ENCODE measurements at regions not wholly inside any gene's neighbourhood (a gene's known extent, or its start where the extent isn't known, plus 50 kb on each side); places are given as distances from the start of the nearest gene placed in this dataset.

- no peak overlapping the region for H3K4me3 ChIP-seq (ENCODE audit: low read depth, low read length)
- no peak for DNase-seq (ENCODE audit: low read depth)
Measured at GRCh38 chr17:36702636-36703035, 101.3 kb downstream of the MRM1 start.

GRCh38 chr17:36703860-36704266 lies 102.5 kb downstream of the MRM1 start:
- DNase-seq (ENCODE audit: low read depth) = peak; percentile 40
- no peak overlapping the region for H3K4me3 ChIP-seq (ENCODE audit: low read depth, low read length)
- no peak for TF ChIP-seq CTCF (IDR thresholded peaks at IDR 0.05; ENCODE audit: insufficient read depth, low read depth, low read length)

More at GRCh38 chr17:36702636-36703035, 101.3 kb downstream of the MRM1 start:
- no peak for TF ChIP-seq CTCF (IDR thresholded peaks at IDR 0.05; ENCODE audit: insufficient read depth, low read depth, low read length)

DNA sequence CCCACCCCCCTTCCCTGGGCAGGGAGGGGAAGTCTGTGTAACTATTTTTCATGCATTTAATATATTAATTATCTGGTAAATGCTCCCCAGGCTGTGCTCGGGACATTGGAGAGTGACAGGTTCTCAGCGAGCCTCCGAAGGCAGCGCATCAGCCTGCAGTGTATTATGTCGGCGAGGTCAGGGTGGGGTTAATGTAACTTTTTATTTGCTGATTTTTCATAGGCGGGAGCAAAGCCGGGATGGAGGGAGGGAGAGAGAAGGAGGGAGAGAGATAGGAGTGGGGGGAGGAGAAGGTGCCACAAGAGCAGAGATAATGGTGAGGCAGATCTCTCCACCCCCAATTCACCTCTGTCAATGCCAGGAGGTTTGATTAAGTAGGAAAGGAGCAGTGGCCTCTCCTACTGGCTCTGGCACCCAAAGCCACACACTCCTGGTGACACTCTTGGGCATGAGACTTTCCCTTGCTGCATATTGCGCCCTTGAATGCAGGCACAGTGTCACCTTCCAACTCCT lies 104.0 kb downstream of the MRM1 start:
- no peak for DNase-seq (ENCODE audit: low read depth)
- H3K4me3 ChIP-seq (ENCODE audit: low read depth, low read length) = no peak overlapping the region
- no peak for TF ChIP-seq CTCF (IDR thresholded peaks at IDR 0.05; ENCODE audit: insufficient read depth, low read depth, low read length)

- no peak overlapping the region for H3K4me3 ChIP-seq (ENCODE audit: low read depth, low read length)
- DNase-seq (ENCODE audit: low read depth) = peak; percentile 24
- TF ChIP-seq CTCF (IDR thresholded peaks at IDR 0.05; ENCODE audit: insufficient read depth, low read depth, low read length) = peak; percentile 64
Measured at GRCh38 chr17:36705874-36706731, 104.7 kb downstream of the MRM1 start.

GRCh38 chr17:36707904-36708303 lies 106.5 kb downstream of the MRM1 start:
- no peak for TF ChIP-seq CTCF (IDR thresholded peaks at IDR 0.05; ENCODE audit: insufficient read depth, low read depth, low read length)
- no peak overlapping the region for H3K4me3 ChIP-seq (ENCODE audit: low read depth, low read length)
- DNase-seq (ENCODE audit: low read depth) = no peak

DNA sequence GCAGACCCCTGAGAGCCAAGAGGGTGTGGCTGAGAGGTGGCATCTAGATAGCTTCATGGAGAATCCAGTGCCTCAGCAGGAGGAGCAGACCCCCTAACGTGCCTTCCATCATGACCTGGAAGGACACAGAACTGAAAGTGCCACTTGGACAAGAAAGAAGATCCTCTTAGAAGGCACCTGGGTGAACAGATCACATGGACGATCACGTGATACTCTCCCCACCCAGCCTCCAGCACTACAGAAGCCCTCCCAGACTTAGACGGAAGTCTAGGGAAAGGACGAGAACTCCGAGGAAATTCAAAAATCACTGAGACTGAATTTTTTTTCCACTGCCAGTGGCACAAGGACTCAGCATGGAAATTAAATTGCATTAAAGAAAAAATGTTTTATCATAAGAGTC lies 113.4 kb downstream of the MRM1 start:
- no peak overlapping the region for H3K4me3 ChIP-seq (ENCODE audit: low read depth, low read length)
- no peak for TF ChIP-seq CTCF (IDR thresholded peaks at IDR 0.05; ENCODE audit: insufficient read depth, low read depth, low read length)
- DNase-seq (ENCODE audit: low read depth) = no peak
